HG03432 (cell line): ENCODE measurements at regions not wholly inside any gene's neighbourhood (a gene's known extent, or its start where the extent isn't known, plus 50 kb on each side); places are given as distances from the start of the nearest gene placed in this dataset.

Source experiments
- ATAC-seq: cut with Tn5 transposase; IDR thresholded peaks from one replicate; pipeline ENCODE4 v1.9.1; 2021; ENCODE audit warnings: mild to moderate bottlenecking, moderate library complexity; ENCODE audit not compliant: unreplicated experiment

GRCh38 chr1:112262316-112262715, 133.7 kb upstream of the CTTNBP2NL start:
- ATAC-seq, result no peak

GRCh38 chr1:112263042-112263441, 133.0 kb upstream of the CTTNBP2NL start:
- no peak for ATAC-seq

GRCh38 chr1:112263453-112263852, 132.6 kb upstream of the CTTNBP2NL start:
- ATAC-seq, result no peak

- ATAC-seq, result no peak
Measured at GRCh38 chr1:112264010-112264409, 132.0 kb upstream of the CTTNBP2NL start.

GRCh38 chr1:112264553-112264952, 131.5 kb upstream of the CTTNBP2NL start:
- no peak for ATAC-seq

GRCh38 chr1:112265931-112266330, 130.1 kb upstream of the CTTNBP2NL start:
- ATAC-seq, result no peak

- ATAC-seq, result no peak
Measured at GRCh38 chr1:112267206-112267605, 128.8 kb upstream of the CTTNBP2NL start.

GRCh38 chr1:112267929-112268328, 128.1 kb upstream of the CTTNBP2NL start:
- no peak for ATAC-seq

- ATAC-seq, result no peak
Measured at GRCh38 chr1:112268408-112268807, 127.6 kb upstream of the CTTNBP2NL start.

- ATAC-seq, result no peak
Measured at GRCh38 chr1:112271270-112271669, 124.7 kb upstream of the CTTNBP2NL start.

GRCh38 chr1:112272101-112272772, 123.8 kb upstream of the CTTNBP2NL start:
- ATAC-seq, result no peak

- no peak for ATAC-seq
Measured at GRCh38 chr1:112284796-112285195, 111.2 kb upstream of the CTTNBP2NL start.

- no peak for ATAC-seq
Measured at GRCh38 chr1:112285316-112285715, 110.7 kb upstream of the CTTNBP2NL start.

GRCh38 chr1:112285746-112286145, 110.3 kb upstream of the CTTNBP2NL start:
- no peak for ATAC-seq

- no peak for ATAC-seq
Measured at GRCh38 chr1:112296908-112297307, 99.1 kb upstream of the CTTNBP2NL start.

GRCh38 chr1:112297536-112297935, 98.5 kb upstream of the CTTNBP2NL start:
- ATAC-seq, result no peak

GRCh38 chr1:112298558-112298957, 97.5 kb upstream of the CTTNBP2NL start:
- ATAC-seq, result no peak

GRCh38 chr1:112304126-112304525, 91.9 kb upstream of the CTTNBP2NL start:
- ATAC-seq, result no peak

- ATAC-seq, result no peak
Measured at GRCh38 chr1:112304612-112305011, 91.4 kb upstream of the CTTNBP2NL start.

GRCh38 chr1:112307930-112308591, 88.0 kb upstream of the CTTNBP2NL start:
- no peak for ATAC-seq

- no peak for ATAC-seq
Measured at GRCh38 chr1:112308716-112309115, 87.3 kb upstream of the CTTNBP2NL start.

GRCh38 chr1:112309499-112309898, 86.5 kb upstream of the CTTNBP2NL start:
- ATAC-seq, result no peak

- ATAC-seq, result no peak
Measured at GRCh38 chr1:112312315-112312714, 83.7 kb upstream of the CTTNBP2NL start.
